Left renal cortex interstitium (tissue), 4 donors: ENCODE measurements at regions not wholly inside any gene's neighbourhood (a gene's known extent, or its start where the extent isn't known, plus 50 kb on each side); places are given as distances from the start of the nearest gene placed in this dataset.

ENCODE experiments used
- DNase-seq, 4 donors: peaks; one replicate each; pipeline ENCODE4 v3.0.0-alpha.2; 2013; ENCODE audit warnings: low read depth in 4 of 4, low spot score in 2 of 4, missing footprints in 1 of 4

DNA sequence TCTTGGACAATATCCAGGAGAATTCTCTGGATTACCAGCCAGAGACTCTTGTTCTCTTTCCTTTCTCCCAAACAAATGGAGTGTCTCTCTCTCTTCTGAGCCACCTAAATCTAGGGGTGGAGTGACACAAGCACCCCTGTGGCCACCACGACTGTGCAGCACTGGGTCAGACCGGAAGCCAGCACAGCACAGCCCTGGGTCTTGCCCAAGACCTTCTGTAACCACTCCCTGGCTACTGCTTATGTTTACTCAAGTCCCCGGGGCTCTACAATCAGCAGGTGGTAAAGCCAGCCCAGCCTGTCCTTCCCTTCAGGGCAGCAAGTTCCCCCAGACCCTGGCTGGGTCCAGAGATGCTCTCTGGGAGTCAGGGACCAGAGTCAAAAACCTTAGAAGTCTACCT is 110.0 kb upstream of the TUT7 start:
- no peak for DNase-seq

DNA sequence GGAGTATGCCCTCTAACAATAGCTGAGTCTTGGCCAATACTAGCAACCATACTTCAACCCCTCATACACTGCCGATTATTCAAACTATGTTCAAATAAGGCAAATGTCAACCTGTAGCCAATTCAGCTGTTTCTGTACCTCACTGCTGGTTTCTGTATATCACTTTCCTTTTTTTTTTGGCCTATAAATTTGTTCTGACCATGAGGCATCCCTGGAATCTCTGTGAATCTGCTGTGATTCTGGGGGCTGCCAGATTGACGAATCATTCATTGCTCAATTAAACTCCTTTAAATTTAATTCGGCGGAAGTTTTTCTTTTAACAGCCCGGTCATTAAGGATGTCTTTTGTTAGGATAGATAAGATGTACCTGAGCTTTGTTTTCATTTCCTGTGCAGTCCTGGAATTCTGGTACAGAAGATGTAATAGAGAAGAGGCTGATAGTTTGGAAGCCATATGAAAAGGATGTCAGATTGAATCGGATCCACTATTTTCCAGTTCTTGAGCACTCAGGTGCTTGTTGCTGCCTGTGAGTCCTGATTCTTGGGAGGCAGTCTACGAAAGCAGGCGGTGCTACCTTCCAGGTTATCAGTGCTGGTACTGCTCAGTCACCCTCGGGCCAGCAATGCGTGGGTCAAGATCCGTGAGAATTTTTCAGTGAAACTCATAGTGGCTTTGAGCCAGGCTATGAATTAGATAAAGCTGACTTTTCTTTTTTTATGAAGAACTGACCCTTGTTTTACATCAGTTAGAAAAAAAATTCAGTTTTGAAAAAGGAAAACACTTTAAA is 106.2 kb upstream of the TUT7 start:
- no peak for DNase-seq

DNA sequence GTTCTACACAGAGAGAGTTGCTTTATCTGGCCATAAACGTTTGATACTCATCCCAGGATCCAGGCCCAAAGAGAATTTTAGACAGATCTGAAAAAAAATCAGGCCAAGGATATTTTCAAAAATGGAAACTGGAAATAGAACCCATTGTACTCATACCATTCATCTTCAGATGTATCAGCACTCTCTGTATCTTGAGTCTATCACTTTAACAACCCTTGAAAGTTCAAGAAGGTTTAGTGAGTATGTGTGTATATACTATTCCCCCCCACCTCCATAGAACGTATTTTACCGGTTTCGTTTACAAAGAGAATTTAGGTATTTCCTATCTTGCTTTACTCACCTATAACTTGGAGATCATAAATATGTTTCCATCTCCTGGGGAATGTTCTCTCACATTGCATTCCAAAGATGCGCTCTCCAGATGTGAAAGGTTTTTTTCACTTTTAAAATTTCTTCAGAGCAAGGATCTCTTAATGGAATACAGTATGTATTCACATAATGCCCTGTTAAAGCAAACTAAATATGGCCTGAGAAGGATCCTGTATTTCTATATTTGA is 105.5 kb upstream of the TUT7 start:
- no peak for DNase-seq

DNA sequence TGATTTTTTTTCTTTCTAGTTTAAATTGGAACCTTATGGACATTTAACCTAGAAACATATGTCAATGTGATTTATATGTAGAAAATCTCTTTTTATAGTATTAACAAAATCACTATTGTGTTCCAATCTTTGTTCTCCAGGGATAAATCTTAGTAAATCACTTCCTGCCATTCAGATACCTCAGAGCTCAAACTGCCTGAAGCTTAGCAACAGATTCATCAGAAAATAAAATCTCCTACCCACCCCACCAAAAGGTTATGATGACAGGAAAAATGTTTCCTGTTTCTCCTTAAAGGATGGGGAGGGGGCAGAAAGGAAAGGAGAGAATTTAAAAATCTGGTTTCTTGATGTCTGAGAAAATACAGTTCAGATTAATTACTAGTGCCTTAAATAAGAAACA is 105.0 kb upstream of the TUT7 start:
- DNase-seq = no peak

DNA sequence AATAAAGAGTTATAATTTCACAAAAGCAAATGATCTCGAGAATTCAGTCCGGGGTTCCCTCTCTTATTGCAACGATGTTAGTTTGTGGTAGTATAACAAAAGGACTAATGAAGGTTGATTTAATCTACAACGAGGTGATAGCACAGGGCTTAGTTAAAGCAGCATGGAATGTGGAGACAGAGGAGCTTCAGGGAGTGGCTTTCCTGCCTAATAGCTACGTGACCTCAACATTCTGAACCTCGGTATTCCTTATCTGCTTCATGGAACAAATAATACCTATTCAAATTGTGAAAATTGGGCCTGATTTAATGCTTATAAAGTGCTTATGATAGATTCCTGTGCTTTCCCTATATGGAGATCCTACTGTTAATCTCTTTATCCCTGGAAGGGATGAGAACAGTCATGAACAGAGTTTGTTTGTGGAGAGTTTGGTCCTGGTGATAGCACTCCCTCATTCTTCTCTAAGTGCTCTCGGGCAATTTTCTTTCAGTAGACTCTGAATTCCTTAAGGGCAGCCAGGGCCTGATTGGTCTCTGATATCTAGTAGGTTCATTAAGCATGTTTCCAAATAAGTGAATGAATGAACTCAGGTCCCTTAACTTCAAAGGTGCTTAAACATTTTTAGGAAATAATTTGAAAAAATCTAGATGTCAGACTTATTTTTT is 104.1 kb upstream of the TUT7 start:
- no peak for DNase-seq

DNA sequence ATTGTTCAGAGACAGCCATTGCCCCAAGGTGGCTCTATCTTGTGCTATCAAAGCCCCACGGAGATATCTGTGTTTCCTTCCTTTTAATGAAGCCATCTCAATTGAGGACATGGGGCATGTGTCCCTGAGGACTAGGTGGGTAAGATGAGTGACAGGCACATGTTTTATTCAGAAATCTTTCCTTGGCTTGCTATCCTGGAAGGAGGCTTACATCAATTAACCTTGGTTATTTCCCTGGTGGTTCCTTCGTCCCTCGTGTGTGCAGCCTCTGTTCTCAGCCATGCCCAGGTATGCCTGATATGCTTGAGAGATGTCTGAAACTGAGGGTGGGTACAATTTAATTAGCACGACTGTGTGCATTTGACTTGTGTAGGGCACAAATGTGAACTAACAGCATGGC is 102.2 kb upstream of the TUT7 start:
- DNase-seq = no peak

DNA sequence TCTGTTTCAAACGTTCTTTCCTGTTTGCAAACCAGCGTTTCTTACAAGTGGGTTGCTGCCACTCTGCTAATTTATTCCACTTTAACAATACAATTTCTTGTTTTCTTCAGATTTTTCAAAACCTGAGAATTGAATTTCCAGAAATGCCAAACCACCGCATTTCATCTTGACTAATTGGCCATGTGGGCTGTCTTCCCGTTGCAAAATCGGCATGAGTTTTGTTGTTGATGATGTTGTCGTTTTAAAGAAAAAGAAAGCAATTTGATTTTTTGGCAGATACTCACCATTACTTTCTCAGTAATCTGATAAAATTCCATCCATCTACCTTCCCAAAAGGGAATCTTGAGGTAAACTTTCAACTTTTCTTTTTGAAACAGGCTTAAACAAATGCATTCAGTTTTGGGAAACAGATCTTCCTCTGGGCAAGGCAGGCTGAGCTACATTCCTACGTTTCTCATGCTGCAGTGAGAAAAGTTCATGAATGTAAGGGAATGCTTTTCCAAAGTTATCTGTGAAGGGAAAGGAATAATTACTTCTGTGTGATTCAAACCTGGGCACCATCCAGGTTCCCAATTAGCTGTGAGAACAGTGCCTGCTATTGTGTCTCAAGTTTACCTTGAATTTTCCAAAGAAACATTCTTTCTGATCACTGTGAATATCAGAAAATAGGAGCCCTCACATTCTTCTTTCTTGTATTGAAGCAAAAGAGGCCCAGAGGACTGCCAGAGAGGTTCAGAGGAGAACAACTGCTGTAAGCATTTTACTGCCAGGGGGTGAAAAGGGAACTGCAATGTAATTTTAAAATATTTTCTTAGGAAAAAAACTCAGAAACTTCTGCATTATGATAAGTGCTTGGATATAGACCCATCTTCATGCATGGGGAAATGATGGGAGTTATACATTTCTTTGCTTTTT is 100.7 kb upstream of the TUT7 start:
- DNase-seq = no peak

DNA sequence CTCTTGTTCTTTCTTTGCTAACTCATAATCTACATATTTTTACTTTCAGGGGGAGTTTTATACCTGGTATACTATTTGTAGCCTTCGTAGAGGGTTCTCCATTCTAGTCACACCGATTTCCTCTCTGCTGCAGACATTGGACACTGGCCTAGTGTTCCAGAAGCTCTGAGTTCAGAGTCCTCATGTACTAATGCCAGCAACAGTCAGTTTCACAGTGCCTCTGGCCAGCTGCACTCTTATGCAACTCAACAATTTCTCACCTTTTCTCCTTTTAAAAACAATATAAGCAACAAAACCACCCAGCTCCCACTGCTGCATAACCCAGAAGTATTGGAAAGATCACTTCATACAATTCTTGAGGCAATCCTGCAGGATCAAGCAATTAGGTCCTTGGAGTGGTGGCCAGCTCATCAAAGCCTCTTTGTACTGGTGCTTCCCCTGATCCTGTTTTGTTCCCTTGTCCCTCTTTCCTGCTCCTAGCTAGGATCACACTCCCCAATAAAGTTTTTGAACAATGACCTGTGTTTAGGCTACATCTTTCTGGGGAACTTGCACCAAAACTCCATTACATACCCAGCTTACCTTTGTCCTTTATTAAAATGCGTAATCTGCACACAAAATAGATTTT is 98.1 kb upstream of the TUT7 start:
- DNase-seq = no peak

DNA sequence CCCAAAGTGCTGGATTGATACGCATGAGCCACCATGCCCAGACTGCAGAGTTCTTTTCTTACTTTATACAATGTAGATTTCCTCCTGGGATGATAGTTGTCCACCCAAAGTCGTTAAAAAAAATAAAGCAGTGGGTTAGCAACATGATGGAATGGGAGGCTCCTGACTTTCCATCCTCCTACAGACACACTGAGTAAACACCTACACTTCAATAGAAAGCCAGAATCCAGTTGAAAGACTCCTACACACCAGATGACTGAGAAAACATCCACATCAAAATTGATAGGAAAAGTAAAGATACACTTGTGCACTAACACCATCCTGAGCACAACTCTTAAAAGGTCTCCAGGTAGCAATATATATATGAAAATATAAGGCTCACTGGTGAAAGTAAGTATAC is 95.0 kb upstream of the TUT7 start:
- no peak for DNase-seq

DNA sequence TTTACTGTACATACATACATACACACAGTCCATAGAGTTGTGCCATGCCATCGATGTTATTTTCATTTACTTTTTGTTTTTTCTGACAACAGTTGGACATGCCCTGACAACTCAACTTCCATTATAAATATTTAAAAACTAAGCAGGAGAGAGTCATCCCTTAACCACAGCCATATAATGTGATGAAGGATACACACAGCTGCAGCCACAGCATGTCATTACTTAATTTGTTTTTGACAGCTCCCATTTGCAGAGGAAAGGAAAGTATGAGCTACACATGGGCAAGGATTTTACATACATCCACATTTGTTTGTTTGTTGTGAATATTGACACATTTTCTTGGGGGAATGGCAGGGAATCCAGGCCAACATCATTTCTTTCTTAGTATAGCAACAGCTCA is 91.5 kb upstream of the TUT7 start:
- no peak for DNase-seq

DNA sequence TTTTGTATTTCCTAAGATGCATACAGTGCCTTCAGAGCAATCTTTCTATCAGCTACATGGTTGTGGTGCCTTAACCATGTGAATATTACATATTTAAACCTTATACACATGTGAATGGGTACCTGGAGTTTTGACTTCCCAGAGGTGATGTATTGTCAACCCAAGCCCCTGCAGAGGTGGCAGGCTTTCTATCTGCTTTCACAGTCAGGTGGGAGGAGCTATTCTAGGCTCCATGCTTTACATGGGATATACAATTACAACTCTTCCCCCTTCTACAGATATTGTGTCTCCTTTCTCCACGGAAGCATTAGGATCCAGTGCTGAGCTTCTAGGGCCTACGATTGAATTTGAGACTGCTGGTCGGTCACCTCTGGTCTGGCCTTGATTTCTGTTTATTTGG is 89.8 kb upstream of the TUT7 start:
- no peak for DNase-seq

DNA sequence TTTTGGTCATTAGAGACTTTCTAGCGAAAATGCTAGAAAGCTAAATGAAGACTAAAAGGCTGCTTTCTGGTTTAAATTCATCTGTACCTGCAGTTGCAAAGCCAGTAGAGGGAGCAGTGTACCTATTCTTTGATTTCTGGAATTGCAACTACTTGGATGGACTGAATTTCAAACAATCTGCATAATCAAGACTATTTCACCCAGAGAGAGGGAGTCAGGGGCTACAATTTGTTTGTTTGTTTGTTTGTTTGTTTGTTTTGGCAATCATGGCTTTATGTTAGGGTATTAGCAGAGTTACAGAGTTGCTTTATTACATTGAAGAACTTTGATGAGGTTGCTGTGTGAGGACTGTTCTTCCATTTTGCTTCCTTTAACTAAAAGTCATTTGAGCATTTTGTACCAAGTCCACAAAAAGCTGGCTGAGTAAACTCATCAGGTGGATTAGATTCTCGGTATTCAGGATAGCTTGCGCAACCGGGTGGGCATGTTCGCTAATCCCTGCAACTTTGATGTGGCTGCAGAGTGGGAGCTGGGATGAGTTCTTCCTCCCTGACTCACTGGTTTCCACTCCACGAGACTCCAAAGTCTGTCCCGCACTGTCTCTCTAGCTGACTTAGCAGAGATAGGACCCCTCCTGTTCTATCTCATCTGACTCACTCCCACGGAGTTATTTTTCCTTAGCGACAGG is 80.0 kb upstream of the TUT7 start:
- peak in 3 of 4 donors; percentile 34 to 59 (median 37) for DNase-seq

DNA sequence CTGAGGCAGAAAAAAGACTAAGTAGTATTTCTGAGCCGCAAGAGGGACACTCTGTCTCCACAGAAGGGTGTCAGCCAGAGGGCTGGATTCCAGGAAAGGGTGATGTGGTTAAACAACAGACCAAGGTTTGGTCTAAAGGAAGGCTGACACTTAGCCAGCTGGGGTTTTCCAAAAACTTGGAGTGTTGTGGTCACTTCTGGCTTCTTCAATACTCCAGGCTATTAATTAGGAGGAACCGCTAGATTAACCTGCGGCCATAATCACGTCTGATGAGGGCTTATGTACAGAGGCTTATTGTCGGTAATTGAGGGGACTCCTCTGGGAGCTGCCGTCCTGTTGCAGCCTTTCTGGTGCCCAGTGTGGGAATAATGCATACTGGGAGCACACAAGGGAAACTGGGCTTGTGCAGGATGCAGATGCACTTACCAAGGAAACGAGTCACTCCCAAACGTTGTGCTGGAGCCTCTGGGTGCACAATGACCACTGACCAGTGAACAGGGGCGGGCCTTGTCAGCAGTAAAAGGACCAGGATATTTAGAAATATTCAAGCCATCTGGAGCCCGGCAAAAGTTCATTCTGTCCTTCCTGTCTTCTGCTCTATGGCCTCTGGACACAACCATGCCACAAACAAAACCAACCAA is 70.2 kb upstream of the TUT7 start:
- DNase-seq = no peak

DNA sequence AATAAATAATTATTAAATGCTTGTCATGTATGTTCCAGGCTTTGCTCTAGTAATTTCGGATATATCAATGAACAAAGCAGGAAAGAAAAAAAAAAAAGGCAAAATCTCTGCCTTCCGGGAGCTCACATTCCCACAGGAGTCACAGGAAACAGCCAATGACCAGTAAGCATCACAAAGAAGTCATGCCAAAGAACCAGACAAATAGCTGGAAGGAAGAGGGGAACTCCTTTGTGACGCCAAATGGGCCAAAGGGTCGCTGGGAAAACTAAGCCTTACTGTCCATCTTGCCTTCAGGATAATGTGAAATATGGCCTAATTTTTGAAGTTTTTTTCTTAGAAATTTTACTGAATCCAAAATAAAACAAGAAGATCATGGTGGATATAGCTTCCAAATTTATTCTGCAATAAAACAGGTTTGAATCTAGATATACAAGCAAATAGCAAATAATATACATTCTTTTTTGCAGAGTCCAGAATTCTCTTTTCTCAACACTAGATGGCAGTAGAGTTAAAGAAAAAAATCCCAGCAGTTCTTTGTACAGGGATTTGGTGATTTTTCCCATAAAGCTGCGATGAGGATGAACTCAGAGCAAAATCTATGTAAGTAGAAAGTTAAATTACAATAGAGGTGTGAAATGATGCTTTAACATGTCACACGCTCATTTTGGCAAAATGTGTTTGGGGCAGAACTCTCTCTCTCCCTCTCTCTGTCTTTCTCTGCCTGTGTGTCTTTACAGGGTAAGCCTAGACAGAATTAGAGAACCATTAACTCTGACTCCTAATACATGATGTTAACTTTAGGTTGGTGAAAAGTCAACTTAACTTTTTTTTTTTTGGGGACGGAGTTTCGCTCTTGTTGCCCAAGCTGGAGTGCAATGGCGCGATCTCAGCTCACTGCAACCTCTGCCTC is 60.0 kb upstream of the TUT7 start:
- peak in 2 of 4 donors; percentile 31 to 49 for DNase-seq

DNA sequence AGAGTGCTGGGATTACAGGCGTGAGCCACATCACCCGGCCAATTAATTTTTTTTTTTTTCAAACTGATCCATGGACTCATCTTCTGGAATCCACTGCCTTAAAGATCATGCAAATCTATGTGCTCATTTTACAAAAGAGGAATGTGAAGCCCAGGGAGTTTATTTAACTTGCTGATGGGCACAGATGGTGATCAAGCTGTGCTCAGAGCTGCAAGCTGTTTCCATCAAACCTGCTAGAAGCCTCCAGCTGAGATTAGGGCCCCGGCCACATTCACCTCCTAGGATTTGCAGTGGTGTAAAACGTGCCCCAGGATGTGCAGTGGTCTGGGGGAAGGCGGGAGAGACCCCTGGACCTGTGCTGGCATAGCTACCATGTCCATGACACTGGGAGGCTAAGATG is 56.1 kb upstream of the TUT7 start:
- no peak for DNase-seq

DNA sequence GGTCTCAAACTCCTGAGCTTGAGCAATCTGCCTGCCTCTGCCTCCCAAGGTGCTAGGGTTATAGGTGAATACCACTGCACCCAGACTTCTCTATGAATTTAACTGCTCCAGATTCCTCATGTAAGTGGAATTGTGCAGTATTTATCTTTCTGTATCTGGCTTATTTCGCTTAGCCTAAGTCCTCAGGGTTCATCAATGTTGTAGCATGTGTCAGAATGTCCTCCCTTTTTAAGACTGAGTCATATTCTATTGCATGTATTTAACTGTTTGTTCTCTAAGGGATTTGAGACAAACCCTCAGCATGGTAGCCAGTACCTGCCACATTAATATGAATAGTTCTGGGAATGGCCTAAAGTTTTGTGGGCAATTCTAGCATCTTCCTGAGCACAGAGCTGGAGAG is 53.9 kb upstream of the TUT7 start:
- no peak for DNase-seq

DNA sequence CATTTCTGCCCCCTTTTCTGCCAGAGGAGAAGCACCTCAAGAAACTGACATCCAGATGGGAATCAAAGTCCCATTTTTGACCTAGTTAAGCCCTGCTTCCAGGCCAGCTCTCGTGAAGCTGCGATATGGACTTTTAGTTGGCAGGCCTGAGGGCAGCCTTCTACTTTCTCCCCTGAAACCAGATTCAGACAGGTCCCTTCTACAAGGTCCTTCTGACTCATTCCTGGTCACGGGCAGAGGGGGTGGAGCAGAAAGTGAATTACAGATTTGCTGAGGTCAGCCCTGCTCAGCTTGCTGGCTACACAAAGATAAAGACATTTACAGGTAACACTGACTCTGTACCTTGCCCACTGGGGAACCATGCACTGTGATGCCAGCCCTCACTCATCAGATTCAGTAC is 52.8 kb upstream of the TUT7 start:
- no peak for DNase-seq

DNA sequence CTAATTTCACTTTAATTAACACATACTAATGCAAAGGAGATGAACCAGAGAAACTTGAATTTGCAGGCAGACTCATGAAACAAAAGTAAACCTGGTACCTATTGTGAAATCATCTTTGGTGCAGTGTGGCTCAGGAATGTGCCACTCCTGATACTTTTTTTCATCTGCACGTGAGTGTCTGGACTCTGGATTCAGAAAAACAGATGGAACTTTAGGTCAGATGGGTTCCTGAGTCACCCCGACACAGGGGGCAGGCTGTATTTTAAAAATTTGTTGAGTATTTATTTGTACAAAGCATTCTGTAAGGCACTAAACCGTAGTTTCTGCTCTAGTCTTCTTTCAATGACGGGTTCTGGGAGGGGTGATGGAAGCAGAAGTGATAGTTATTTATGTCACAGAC is 52.2 kb upstream of the TUT7 start:
- DNase-seq = no peak

DNA sequence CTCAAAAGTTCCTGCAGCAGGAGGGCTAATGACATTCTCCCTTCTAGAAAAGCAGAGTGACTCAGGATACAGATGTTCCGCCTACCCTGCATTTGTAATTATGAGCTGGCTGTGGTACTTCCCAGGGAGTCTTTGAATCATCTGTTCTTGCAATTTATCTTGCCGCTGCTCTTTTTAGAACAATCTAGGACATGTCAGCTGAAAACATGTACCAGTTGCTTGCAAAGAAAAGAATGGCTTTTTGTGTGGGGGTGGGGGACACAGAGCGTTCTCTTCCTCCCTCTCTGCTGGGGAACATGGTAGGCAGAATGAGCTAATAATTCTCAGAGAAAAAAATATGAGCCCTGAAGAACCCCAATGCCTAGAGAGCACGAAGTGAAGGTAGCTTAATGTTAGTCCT is 51.7 kb upstream of the TUT7 start:
- DNase-seq = no peak
